ENCODE measurements at regions not wholly inside any gene's neighbourhood (a gene's known extent, or its start where the extent isn't known, plus 50 kb on each side); places are given as distances from the start of the nearest gene placed in this dataset.
A peak's percentile ranks its signal among the peaks of the same experiment; 100 is the strongest.
"Not testable (repeated sequence)": the region's sequence is repeated elsewhere in the genome, so short reads cannot be mapped to it uniquely, and the experiment has no call there.

DNA sequence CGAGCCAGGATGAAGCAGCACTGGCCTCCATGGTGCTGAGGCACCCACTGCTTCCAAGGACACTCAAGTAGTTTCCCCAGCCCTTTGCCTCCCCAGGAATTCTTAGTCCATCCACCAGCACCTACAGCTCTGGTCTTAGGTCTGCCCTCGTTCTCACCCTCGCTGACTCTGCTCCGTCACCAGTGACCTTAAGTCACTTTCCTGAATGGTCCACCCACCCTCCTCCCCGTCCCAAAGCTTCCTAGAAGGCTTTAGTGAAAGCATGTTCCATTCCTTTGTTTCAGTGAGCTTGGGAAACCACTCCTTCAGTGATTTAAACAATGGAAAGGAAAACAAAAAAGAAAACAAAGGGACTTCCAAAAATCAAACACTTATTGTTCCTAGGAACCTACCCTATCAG lies 54.6 kb upstream of the MAP3K1 start:
- Histone ChIP-seq H3K4me3 (ENCODE audit: low read length, poor library complexity, severe bottlenecking) (no peak overlapping the region), H2AFZ (ENCODE audit: low read length) (peak overlapping the region; percentile 34; the same call in 1 of the 2 replicates), H3K79me2 (ENCODE audit: insufficient read depth, low read length) (no peaks in the 10 kb centered on the region), H4K20me1 (ENCODE audit: insufficient read depth, low read length, poor library complexity, severe bottlenecking) (no peaks in the 10 kb centered on the region), H3K27me3 (ENCODE audit: insufficient read depth, low read length, poor library complexity, severe bottlenecking) (no peaks in the 10 kb centered on the region), H3K4me1 (ENCODE audit: insufficient read depth, low read length, poor library complexity, severe bottlenecking) (peaks cover 27% of the 10 kb centered on the region), H3K9ac (ENCODE audit: low read depth, low read length, poor library complexity, severe bottlenecking) (no peak overlapping the region), H3K9me2 (replicated peaks; ENCODE audit: low read depth, low read length) (no peaks in the 10 kb centered on the region), H3K9me3 (ENCODE audit: insufficient read depth, low read depth, low read length) (no peaks in the 10 kb centered on the region), H3K36me3 (ENCODE audit: insufficient read depth, low read length) (no peaks in the 10 kb centered on the region), H3K4me2 (ENCODE audit: low read depth, low read length, poor library complexity, severe bottlenecking) (no peak overlapping the region), H3F3A (ENCODE audit: low read depth) (no peaks in the 10 kb centered on the region)
- TF ChIP-seq EZH2phosphoT487 (IDR thresholded peaks at IDR 0.05; ENCODE audit: borderline replicate concordance) = no peak
- TF ChIP-seq, protein P1, sequence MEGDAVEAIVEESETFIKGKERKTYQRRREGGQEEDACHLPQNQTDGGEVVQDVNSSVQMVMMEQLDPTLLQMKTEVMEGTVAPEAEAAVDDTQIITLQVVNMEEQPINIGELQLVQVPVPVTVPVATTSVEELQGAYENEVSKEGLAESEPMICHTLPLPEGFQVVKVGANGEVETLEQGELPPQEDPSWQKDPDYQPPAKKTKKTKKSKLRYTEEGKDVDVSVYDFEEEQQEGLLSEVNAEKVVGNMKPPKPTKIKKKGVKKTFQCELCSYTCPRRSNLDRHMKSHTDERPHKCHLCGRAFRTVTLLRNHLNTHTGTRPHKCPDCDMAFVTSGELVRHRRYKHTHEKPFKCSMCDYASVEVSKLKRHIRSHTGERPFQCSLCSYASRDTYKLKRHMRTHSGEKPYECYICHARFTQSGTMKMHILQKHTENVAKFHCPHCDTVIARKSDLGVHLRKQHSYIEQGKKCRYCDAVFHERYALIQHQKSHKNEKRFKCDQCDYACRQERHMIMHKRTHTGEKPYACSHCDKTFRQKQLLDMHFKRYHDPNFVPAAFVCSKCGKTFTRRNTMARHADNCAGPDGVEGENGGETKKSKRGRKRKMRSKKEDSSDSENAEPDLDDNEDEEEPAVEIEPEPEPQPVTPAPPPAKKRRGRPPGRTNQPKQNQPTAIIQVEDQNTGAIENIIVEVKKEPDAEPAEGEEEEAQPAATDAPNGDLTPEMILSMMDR (conservative IDR thresholded peaks at IDR 0.05; ENCODE audit: low read length) = no peak

DNA sequence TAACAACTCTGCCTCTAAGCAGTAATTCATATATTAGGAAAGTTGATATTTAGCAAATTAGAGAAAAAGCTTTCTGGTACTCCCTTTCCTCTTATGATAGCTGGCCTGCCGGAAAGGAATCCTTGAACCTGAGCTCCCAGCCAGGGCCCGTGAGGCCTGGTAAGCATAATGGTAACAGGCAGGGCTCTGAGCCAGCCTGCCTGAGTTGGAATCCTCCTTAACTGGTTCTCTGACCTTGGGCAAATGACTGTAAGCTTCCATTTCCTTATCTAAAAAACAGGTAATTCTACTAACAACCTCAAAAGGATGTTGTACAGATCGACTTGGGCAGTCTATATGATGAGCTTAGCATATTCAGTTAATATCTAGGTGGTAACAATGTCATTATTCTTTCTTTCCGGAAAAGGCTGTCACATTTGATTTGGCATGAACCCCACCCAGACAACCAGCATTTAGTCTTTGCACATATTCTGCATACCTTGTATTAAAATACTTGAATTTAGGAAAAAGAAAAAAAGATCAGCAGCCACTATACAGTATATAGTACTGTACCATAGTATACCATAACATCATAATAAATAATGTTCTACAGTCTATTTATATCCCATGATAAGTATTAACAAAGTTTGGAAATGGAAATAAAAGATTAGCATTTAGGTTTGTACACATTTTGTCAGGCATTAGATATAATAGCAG lies 55.7 kb upstream of the MAP3K1 start:
- Histone ChIP-seq H4K20me1 (ENCODE audit: insufficient read depth, low read length, poor library complexity, severe bottlenecking) (no peaks in the 10 kb centered on the region), H3K36me3 (ENCODE audit: insufficient read depth, low read length) (no peaks in the 10 kb centered on the region), H3K79me2 (ENCODE audit: insufficient read depth, low read length) (no peaks in the 10 kb centered on the region), H3K4me2 (ENCODE audit: low read depth, low read length, poor library complexity, severe bottlenecking) (no peak overlapping the region), H3K4me3 (ENCODE audit: low read length, poor library complexity, severe bottlenecking) (no peak overlapping the region), H3K27me3 (ENCODE audit: insufficient read depth, low read length, poor library complexity, severe bottlenecking) (no peaks in the 10 kb centered on the region), H3K4me1 (ENCODE audit: insufficient read depth, low read length, poor library complexity, severe bottlenecking) (peaks cover 27% of the 10 kb centered on the region), H3F3A (ENCODE audit: low read depth) (no peaks in the 10 kb centered on the region), H3K9me3 (ENCODE audit: insufficient read depth, low read depth, low read length) (no peaks in the 10 kb centered on the region), H3K9me2 (replicated peaks; ENCODE audit: low read depth, low read length) (no peaks in the 10 kb centered on the region), H2AFZ (ENCODE audit: low read length) (peak overlapping the region; percentile 39; the same call in 1 of the 2 replicates), H3K9ac (ENCODE audit: low read depth, low read length, poor library complexity, severe bottlenecking) (no peak overlapping the region)
- no peak for TF ChIP-seq EZH2phosphoT487 (IDR thresholded peaks at IDR 0.05; ENCODE audit: borderline replicate concordance)

DNA sequence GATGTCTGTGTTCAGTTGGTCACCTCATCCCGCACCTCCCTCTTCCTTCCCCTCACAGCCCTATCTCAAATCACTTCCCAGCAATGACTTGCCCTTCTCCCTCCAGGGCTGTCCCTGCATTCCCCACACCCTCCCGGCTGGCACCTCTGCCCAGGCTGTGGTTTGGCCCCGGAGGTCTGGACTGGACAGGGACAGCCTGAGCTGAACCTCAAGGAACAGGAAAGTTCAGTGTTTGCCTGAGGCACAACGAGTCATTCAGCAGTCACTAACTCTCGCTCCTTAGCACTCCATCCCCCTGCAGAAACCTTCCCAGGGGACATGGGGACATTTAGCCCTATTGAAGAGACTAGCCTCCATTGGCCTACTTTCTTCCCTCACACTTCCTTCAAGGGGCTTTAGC lies 58.3 kb upstream of the MAP3K1 start:
- Histone ChIP-seq H3F3A (ENCODE audit: low read depth) (no peaks in the 10 kb centered on the region), H3K4me3 (ENCODE audit: low read length, poor library complexity, severe bottlenecking) (no peak overlapping the region), H3K36me3 (ENCODE audit: insufficient read depth, low read length) (no peaks in the 10 kb centered on the region), H4K20me1 (ENCODE audit: insufficient read depth, low read length, poor library complexity, severe bottlenecking) (no peaks in the 10 kb centered on the region), H3K9me3 (ENCODE audit: insufficient read depth, low read depth, low read length) (no peaks in the 10 kb centered on the region), H3K4me2 (ENCODE audit: low read depth, low read length, poor library complexity, severe bottlenecking) (no peak overlapping the region), H2AFZ (ENCODE audit: low read length) (no peak overlapping the region), H3K27me3 (ENCODE audit: insufficient read depth, low read length, poor library complexity, severe bottlenecking) (no peaks in the 10 kb centered on the region), H3K9me2 (replicated peaks; ENCODE audit: low read depth, low read length) (no peaks in the 10 kb centered on the region), H3K4me1 (ENCODE audit: insufficient read depth, low read length, poor library complexity, severe bottlenecking) (peaks cover 9% of the 10 kb centered on the region), H3K79me2 (ENCODE audit: insufficient read depth, low read length) (no peaks in the 10 kb centered on the region), H3K9ac (ENCODE audit: low read depth, low read length, poor library complexity, severe bottlenecking) (no peak overlapping the region)
- no peak for TF ChIP-seq EZH2phosphoT487 (IDR thresholded peaks at IDR 0.05; ENCODE audit: borderline replicate concordance)
- TF ChIP-seq, protein P1 (conservative IDR thresholded peaks at IDR 0.05; ENCODE audit: low read length) = no peak

DNA sequence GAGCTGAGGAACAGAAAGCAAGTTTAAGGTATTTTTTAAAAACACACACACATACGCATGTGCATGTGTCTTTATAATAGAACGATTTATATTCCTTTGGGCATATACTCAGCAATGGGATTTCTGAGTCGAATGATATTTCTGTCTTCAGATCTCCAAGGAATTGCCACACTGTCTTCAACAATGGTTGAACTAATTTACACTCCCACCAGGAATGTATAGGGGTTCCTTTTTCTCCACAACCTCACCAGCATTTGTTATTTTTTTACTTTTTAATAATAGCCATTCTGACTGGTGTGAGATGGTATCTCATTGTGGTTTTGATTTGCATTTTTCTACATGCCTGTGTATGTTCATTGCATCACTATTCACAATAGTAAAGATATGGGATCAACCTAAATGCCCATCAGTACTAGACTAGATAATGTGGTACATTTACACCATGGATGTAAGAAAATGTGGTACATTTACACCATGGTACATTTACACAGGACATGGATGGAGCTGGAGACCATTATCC lies 60.3 kb upstream of the MAP3K1 start:
- Histone ChIP-seq H2AFZ (ENCODE audit: low read length) (no peak overlapping the region), H3K4me3 (ENCODE audit: low read length, poor library complexity, severe bottlenecking) (no peak overlapping the region), H3K36me3 (ENCODE audit: insufficient read depth, low read length) (no peaks in the 10 kb centered on the region), H3K79me2 (ENCODE audit: insufficient read depth, low read length) (no peaks in the 10 kb centered on the region), H3K9me2 (replicated peaks; ENCODE audit: low read depth, low read length) (no peaks in the 10 kb centered on the region), H3K27me3 (ENCODE audit: insufficient read depth, low read length, poor library complexity, severe bottlenecking) (no peaks in the 10 kb centered on the region), H3K4me2 (ENCODE audit: low read depth, low read length, poor library complexity, severe bottlenecking) (no peak overlapping the region), H3F3A (ENCODE audit: low read depth) (no peaks in the 10 kb centered on the region), H3K9ac (ENCODE audit: low read depth, low read length, poor library complexity, severe bottlenecking) (no peak overlapping the region), H3K4me1 (ENCODE audit: insufficient read depth, low read length, poor library complexity, severe bottlenecking) (no peaks in the 10 kb centered on the region), H4K20me1 (ENCODE audit: insufficient read depth, low read length, poor library complexity, severe bottlenecking) (no peaks in the 10 kb centered on the region), H3K9me3 (ENCODE audit: insufficient read depth, low read depth, low read length) (no peaks in the 10 kb centered on the region)
- no peak for TF ChIP-seq EZH2phosphoT487 (IDR thresholded peaks at IDR 0.05; ENCODE audit: borderline replicate concordance)
- TF ChIP-seq, protein P1 (conservative IDR thresholded peaks at IDR 0.05; ENCODE audit: low read length) = no peak

DNA sequence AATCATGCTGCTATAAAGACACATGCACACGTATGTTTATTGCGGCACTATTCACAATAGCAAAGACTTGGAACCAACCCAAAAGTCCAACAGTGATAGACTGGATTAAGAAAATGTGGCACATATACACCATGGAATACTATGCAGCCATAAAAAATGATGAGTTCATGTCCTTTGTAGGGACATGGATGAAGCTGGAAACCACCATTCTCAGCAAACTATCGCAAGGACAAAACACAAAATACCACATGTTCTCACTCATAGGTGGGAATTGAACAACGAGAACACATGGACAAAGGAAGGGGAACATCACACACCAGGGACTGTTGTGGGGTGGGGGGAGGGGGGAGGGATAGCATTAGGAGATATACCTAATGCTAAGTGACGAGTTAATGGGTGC lies 61.8 kb upstream of the MAP3K1 start:
- not testable (repeated sequence) for H3F3A ChIP-seq (ENCODE audit: low read depth); H3K9ac ChIP-seq (ENCODE audit: low read depth, low read length, poor library complexity, severe bottlenecking); H3K79me2 ChIP-seq (ENCODE audit: insufficient read depth, low read length); H4K20me1 ChIP-seq (ENCODE audit: insufficient read depth, low read length, poor library complexity, severe bottlenecking); H3K4me2 ChIP-seq (ENCODE audit: low read depth, low read length, poor library complexity, severe bottlenecking); H3K9me3 ChIP-seq (ENCODE audit: insufficient read depth, low read depth, low read length); H3K27me3 ChIP-seq (ENCODE audit: insufficient read depth, low read length, poor library complexity, severe bottlenecking); H3K4me3 ChIP-seq (ENCODE audit: low read length, poor library complexity, severe bottlenecking); H3K9me2 ChIP-seq (replicated peaks; ENCODE audit: low read depth, low read length); H3K36me3 ChIP-seq (ENCODE audit: insufficient read depth, low read length); H3K4me1 ChIP-seq (ENCODE audit: insufficient read depth, low read length, poor library complexity, severe bottlenecking); H2AFZ ChIP-seq (ENCODE audit: low read length)

All from Loucy (cell line).